K562 (cell line): ENCODE measurements at regions not wholly inside any gene's neighbourhood (a gene's known extent, or its start where the extent isn't known, plus 50 kb on each side); places are given as distances from the start of the nearest gene placed in this dataset.

Source experiments
- ATAC-seq: fragments of 200-7000 bp; cut with Tn5 transposase; 3 replicates; pipeline ENCODE4 v1.9.1; 2020; ENCODE audit warnings: moderate library complexity
- BruUV-seq: library from RNA; stranded (reverse); fragments of 400-500 nt; replicated peaks from 2 replicates; lab custom pipeline; 2021; lab: Mats Ljungman, UMichigan
- CTCF ChIA-PET: fragments of 300-600 bp; formaldehyde crosslinking; extraction: SDS; loops from one replicate; lab custom pipeline; 2021; ENCODE audit warnings: low intra/inter-chr PET ratio; lab: Yijun Ruan, JAX
- POLR2A ChIA-PET: fragments of 300-600, 350-650 bp; sonication (Branson Sonifier 250); formaldehyde crosslinking; extraction: SDS; loops from one replicate; lab custom pipeline; 2021; ENCODE audit warnings: antibody characterized with exemption, inconsistent platforms; lab: Yijun Ruan, JAX
- DNase-seq, 4 experiments: peaks; one replicate each; pipeline versions ENCODE4 v3.0.0 to v3.0.0-alpha.2; 2011 to 2018; ENCODE audit warnings: low spot score in 3 of 4, mixed read lengths in 3 of 4; ENCODE audit errors: extremely low read depth in 1 of 4
- FAIRE-seq: peaks from 2 replicates; lab custom pipeline; 2011; peaks lifted over from hg19 to GRCh38; lab: Jason Lieb, UNC
- H2AFZ ChIP-seq: 2 replicates; pipeline ENCODE4 v1.6.0; 2011; ENCODE audit warnings: low read depth, low read length, control low read depth, inconsistent platforms
- H3K27ac ChIP-seq: fragments of 200-600 bp; 3 replicates; pipeline ENCODE4 v1.8.0; 2011; ENCODE audit warnings: low read depth, mild to moderate bottlenecking, control low read depth, inconsistent platforms, low read length, moderate library complexity, mixed read lengths; ENCODE audit errors: extremely low read depth
- H3K27me3 ChIP-seq, 2 experiments: fragments of 300-600 bp in 1 of 2; 2 replicates in 1 of 2; 3 replicates in 1 of 2; pipeline versions ENCODE4 v1.6.0 to v1.8.0; 2011; ENCODE audit warnings: inconsistent platforms in 2 of 2, low read length in 2 of 2, mild to moderate bottlenecking in 1 of 2, mixed read lengths in 1 of 2, moderate library complexity in 1 of 2; ENCODE audit not compliant: control insufficient read depth in 2 of 2, insufficient read depth in 2 of 2
- H3K36me3 ChIP-seq: fragments of 300-600 bp; 3 replicates; pipeline ENCODE4 v1.8.0; 2011; ENCODE audit warnings: mild to moderate bottlenecking, low read length, inconsistent platforms; ENCODE audit not compliant: control insufficient read depth, insufficient read depth
- H3K4me1 ChIP-seq, 2 experiments: fragments of 200-600 bp in 1 of 2; replicated peaks in 1 of 2; 2 replicates in 1 of 2; 3 replicates in 1 of 2; pipeline versions ENCODE4 v1.5.1 to v1.8.0; 2011; ENCODE audit warnings: inconsistent platforms in 2 of 2, low read length in 2 of 2, mild to moderate bottlenecking in 1 of 2, mixed read lengths in 1 of 2, moderate library complexity in 1 of 2; ENCODE audit not compliant: control insufficient read depth in 2 of 2, insufficient read depth in 2 of 2
- H3K4me2 ChIP-seq: 2 replicates; pipeline ENCODE4 v1.6.1; 2011; ENCODE audit warnings: low read length, control low read depth, inconsistent platforms, mixed read lengths; ENCODE audit not compliant: insufficient read depth
- H3K4me3 ChIP-seq: fragments of 200-600 bp; sonication (generic), shearing (Covaris generic); 2 replicates; pipeline ENCODE4 v1.5.1; 2016; ENCODE audit warnings: control low read depth, inconsistent platforms
- H3K79me2 ChIP-seq: fragments of 200-600 bp; 3 replicates; pipeline ENCODE4 v1.8.0; 2011; ENCODE audit warnings: low read length, inconsistent platforms; ENCODE audit not compliant: control insufficient read depth, insufficient read depth
- H3K9ac ChIP-seq, 2 experiments: 2 replicates each; pipeline versions ENCODE4 v1.6.0 to v1.6.1; 2011; ENCODE audit warnings: low read depth in 2 of 2, low read length in 2 of 2, control low read depth in 1 of 2, inconsistent platforms in 1 of 2, mild to moderate bottlenecking in 1 of 2, mixed read lengths in 1 of 2; ENCODE audit not compliant: insufficient read depth in 1 of 2
- H3K9me1 ChIP-seq: one replicate; pipeline ENCODE4 v1.6.0; 2011; ENCODE audit warnings: inconsistent platforms, mild to moderate bottlenecking, low read length, moderate library complexity; ENCODE audit not compliant: control insufficient read depth, insufficient read depth
- H3K9me3 ChIP-seq: replicated peaks from 2 replicates; pipeline ENCODE4 v1.5.1; 2011; ENCODE audit warnings: low read depth, low read length, inconsistent platforms; ENCODE audit not compliant: control insufficient read depth, insufficient read depth
- H4K20me1 ChIP-seq: replicated peaks from 2 replicates; pipeline ENCODE4 v1.6.1; 2011; ENCODE audit warnings: low read length, inconsistent platforms, mixed read lengths; ENCODE audit not compliant: control insufficient read depth, insufficient read depth
- ELF2 ChIP-seq: fragments of 250-450 bp; sonication (Bioruptor Pico); IDR thresholded peaks from 2 replicates; pipeline ENCODE4 v1.5.0; 2021; ENCODE audit warnings: mild to moderate bottlenecking
- ELK1 ChIP-seq: sonication (generic); formaldehyde crosslinking; IDR thresholded peaks from 2 replicates; pipeline ENCODE4 v1.8.1; 2022; ENCODE audit warnings: missing genetic modification reagents
- ETS2 ChIP-seq: IDR thresholded peaks from 2 replicates; pipeline ENCODE4 v1.6.1; 2016; ENCODE audit warnings: borderline replicate concordance, missing genetic modification characterization, mild to moderate bottlenecking, moderate library complexity, missing compliant biosample characterization; ENCODE audit not compliant: poor library complexity, severe bottlenecking
- HDAC3 ChIP-seq: fragments of 450-650 bp; IDR thresholded peaks from 2 replicates; pipeline ENCODE4 v1.6.1; 2018; ENCODE audit warnings: borderline replicate concordance, mild to moderate bottlenecking, moderate library complexity; ENCODE audit not compliant: partially characterized antibody
- NFE2L1 ChIP-seq: fragments of 450-650 bp; IDR thresholded peaks from 2 replicates; pipeline ENCODE4 v1.6.1; 2016; ENCODE audit warnings: missing genetic modification characterization, low read depth, mild to moderate bottlenecking, missing compliant biosample characterization, moderate library complexity, borderline replicate concordance
- RFX7 ChIP-seq: fragments of 250-450 bp; sonication (Bioruptor Pico); IDR thresholded peaks from 2 replicates; pipeline ENCODE4 v1.5.1; 2021; ENCODE audit warnings: mild to moderate bottlenecking
- STAT5A ChIP-seq: IDR thresholded peaks from 2 replicates; pipeline ENCODE4 v1.6.1; 2012; ENCODE audit warnings: low read length, inconsistent platforms, borderline replicate concordance
- TCF3 ChIP-seq: sonication (generic); formaldehyde crosslinking; IDR thresholded peaks from 2 replicates; pipeline ENCODE4 v1.4.0; 2020; ENCODE audit warnings: mild to moderate bottlenecking, missing genetic modification reagents
- ZBTB33 ChIP-seq: sonication (generic); formaldehyde crosslinking; IDR thresholded peaks from 2 replicates; pipeline ENCODE4 v1.8.1; 2023; ENCODE audit warnings: mild to moderate bottlenecking, missing genetic modification reagents
- ZBTB8A ChIP-seq: fragments of 450-650 bp; IDR thresholded peaks from 2 replicates; pipeline ENCODE4 v1.6.1; 2018; ENCODE audit warnings: mild to moderate bottlenecking, moderate library complexity; ENCODE audit not compliant: partially characterized antibody
- ZMIZ1 ChIP-seq, 2 experiments: fragments of 150-350 bp in 1 of 2; IDR thresholded peaks; 2 replicates each; pipeline ENCODE4 v1.6.1; 2012 to 2016; ENCODE audit warnings: low read depth in 2 of 2, low read length in 2 of 2, mild to moderate bottlenecking in 1 of 2, moderate library complexity in 1 of 2
- ZNF766 ChIP-seq: fragments of 200-800 bp; sonication (Bioruptor generic); conservative IDR thresholded peaks from 2 replicates; pipeline ENCODE4 v1.6.1; 2016; ENCODE audit warnings: missing genetic modification characterization, missing compliant biosample characterization
- WGBS: fragments of 100-300 bp; shearing (Covaris generic); methylation state at CpG from one replicate; pipeline ENCODE4 v1.1.6; 2016; ENCODE audit warnings: low coverage, mixed read lengths; ENCODE audit not compliant: insufficient coverage; ENCODE audit errors: missing lambda C conversion rate; 5-methylcytosine and 5-hydroxymethylcytosine counted together
- in situ Hi-C: fragments of 300-500 bp; cut with MboI; formaldehyde crosslinking; loops from 4 replicates; pipeline ENCODE4 v1.15.0; 2018; ENCODE audit warnings: inconsistent platforms, mixed read lengths
- intact Hi-C: fragments of 100-400 bp; cut with micrococcal nuclease; formaldehyde crosslinking; loops from 2 replicates; pipeline ENCODE4 v1.14.2; 2022

- H3K79me2 ChIP-seq, result no peaks in the 10 kb centered on the region
- H3K36me3 ChIP-seq, result no peaks in the 10 kb centered on the region
- H4K20me1 ChIP-seq, result no peaks in the 10 kb centered on the region
- no peak overlapping the region for H3K4me3 ChIP-seq
- intact Hi-C loops, result loop anchor here (5.0 kb wide), 3 partner anchors 538 to 833 kb away; partner anchors contain the start of gene NPY1R
- ChIA-PET POLR2A (no interaction called here), CTCF (no interaction called here)
- WGBS, result 0% methylated on average over 1 of the region's 1 CpG
- in situ Hi-C loops, result no loop called here
- DNase-seq, result no peak
- no peak overlapping the region for H2AFZ ChIP-seq
- no peak overlapping the region for H3K9ac ChIP-seq
- ATAC-seq, result no peak
- no peaks in the 10 kb centered on the region for H3K27me3 ChIP-seq
- H3K4me2 ChIP-seq, result no peak overlapping the region
- no peak for FAIRE-seq
- H3K4me1 ChIP-seq, result no peaks in the 10 kb centered on the region
- H3K9me1 ChIP-seq, result no peaks in the 10 kb centered on the region
- no peaks in the 10 kb centered on the region for H3K9me3 ChIP-seq
- BruUV-seq, result no TSS peak
- no peak overlapping the region for H3K27ac ChIP-seq
- TF ChIP-seq ZBTB33 (CRISPR knock-in tag) (no peak), STAT5A (no peak), ETS2 (tag) (no peak), ELK1 (no peak), NFE2L1 (no peak), ELF2 (no peak), HDAC3 (no peak), ZBTB8A (no peak), ZMIZ1 (IDR thresholded peaks at IDR 0.05; ENCODE audit: low read depth in 2 of 2, low read length in 2 of 2) (no peak), ZNF766 (CRISPR knock-in tag) (no peak), RFX7 (CRISPR knock-in tag) (no peak), TCF3 (CRISPR knock-in tag) (no peak)
These were observed 335.7 kb upstream of the FSTL5 start for GRCh38 chr4:162499478-162499877.
